GM18505 (cell line): ENCODE measurements at regions not wholly inside any gene's neighbourhood (a gene's known extent, or its start where the extent isn't known, plus 50 kb on each side); places are given as distances from the start of the nearest gene placed in this dataset.

Experiments used
- ATAC-seq: cut with Tn5 transposase; IDR thresholded peaks from one replicate; pipeline ENCODE4 v1.9.1; 2021; ENCODE audit not compliant: unreplicated experiment
- POLR2A ChIP-seq: IDR thresholded peaks from 4 replicates; pipeline ENCODE4 v1.6.1; 2011; ENCODE audit warnings: borderline replicate concordance; ENCODE audit not compliant: insufficient read depth, insufficient read length; ENCODE audit errors: extremely low read depth

GRCh38 chr20:52476074-52476750, 284.6 kb upstream of the ZFP64 start:
- TF ChIP-seq POLR2A: no peak
- ATAC-seq: no peak

- no peak for TF ChIP-seq POLR2A
- no peak for ATAC-seq
Measured at GRCh38 chr20:52473186-52473585, 281.6 kb upstream of the ZFP64 start.

- ATAC-seq: no peak
- TF ChIP-seq POLR2A: no peak
Measured at GRCh38 chr20:52470561-52470960, 279.0 kb upstream of the ZFP64 start.

GRCh38 chr20:52469128-52469527, 277.5 kb upstream of the ZFP64 start:
- no peak for TF ChIP-seq POLR2A
- ATAC-seq: no peak

- no peak for ATAC-seq
Measured at GRCh38 chr20:52465991-52466390, 274.4 kb upstream of the ZFP64 start.

GRCh38 chr20:52461582-52461981, 270.0 kb upstream of the ZFP64 start:
- ATAC-seq: no peak
- no peak for TF ChIP-seq POLR2A

More at GRCh38 chr20:52465991-52466390, 274.4 kb upstream of the ZFP64 start:
- TF ChIP-seq POLR2A: no peak

- ATAC-seq: no peak
- no peak for TF ChIP-seq POLR2A
Measured at GRCh38 chr20:52459150-52459549, 267.6 kb upstream of the ZFP64 start.

- TF ChIP-seq POLR2A: no peak
- ATAC-seq: no peak
Measured at GRCh38 chr20:52457826-52458225, 266.2 kb upstream of the ZFP64 start.

GRCh38 chr20:52454660-52455059, 263.1 kb upstream of the ZFP64 start:
- no peak for TF ChIP-seq POLR2A
- no peak for ATAC-seq

- no peak for ATAC-seq
- no peak for TF ChIP-seq POLR2A
Measured at GRCh38 chr20:52448513-52449232, 257.1 kb upstream of the ZFP64 start.

- TF ChIP-seq POLR2A: no peak
- no peak for ATAC-seq
Measured at GRCh38 chr20:52447225-52447551, 255.6 kb upstream of the ZFP64 start.

GRCh38 chr20:52446421-52447224, 255.0 kb upstream of the ZFP64 start:
- no peak for TF ChIP-seq POLR2A
- no peak for ATAC-seq

GRCh38 chr20:52444455-52444854, 252.9 kb upstream of the ZFP64 start:
- no peak for TF ChIP-seq POLR2A

GRCh38 chr20:52443874-52444273, 252.3 kb upstream of the ZFP64 start:
- ATAC-seq: no peak

More at GRCh38 chr20:52444455-52444854, 252.9 kb upstream of the ZFP64 start:
- no peak for ATAC-seq

More at GRCh38 chr20:52443874-52444273, 252.3 kb upstream of the ZFP64 start:
- no peak for TF ChIP-seq POLR2A
